WTC11 (cell line): ENCODE measurements at regions not wholly inside any gene's neighbourhood (a gene's known extent, or its start where the extent isn't known, plus 50 kb on each side); places are given as distances from the start of the nearest gene placed in this dataset.

Experiments
- ATAC-seq: fragments of 200-7000 bp; cut with Tn5 transposase; 2 replicates; pipeline ENCODE4 v1.10.0; 2021; ENCODE audit warnings: mild to moderate bottlenecking, moderate library complexity
- CTCF ChIA-PET: fragments of 300-600 bp; sonication (Branson Sonifier 250); formaldehyde crosslinking; loops from one replicate; lab custom pipeline; 2021; ENCODE audit warnings: antibody characterized with exemption; lab: Charles Lee
- POLR2A ChIA-PET: fragments of 350-600 bp; sonication (Branson Sonifier 250); formaldehyde crosslinking; loops from one replicate; lab custom pipeline; 2021; ENCODE audit warnings: antibody characterized with exemption; lab: Charles Lee
- DNase-seq: peaks from one replicate; pipeline ENCODE4 v3.0.0; 2021; ENCODE audit warnings: low spot score
- H3K27ac Mint-ChIP-seq: 2 replicates; pipeline ENCODE4 v1.8.0; 2021; ENCODE audit warnings: mixed read lengths
- H3K27me3 Mint-ChIP-seq: 2 replicates; pipeline ENCODE4 v1.8.0; 2021; ENCODE audit warnings: low read depth, mild to moderate bottlenecking, moderate library complexity, mixed read lengths
- H3K36me3 Mint-ChIP-seq: 2 replicates; pipeline ENCODE4 v1.8.0; 2021; ENCODE audit warnings: mixed read lengths
- H3K4me1 Mint-ChIP-seq: 2 replicates; pipeline ENCODE4 v1.8.0; 2022; ENCODE audit warnings: mixed read lengths
- H3K4me3 Mint-ChIP-seq: 2 replicates; pipeline ENCODE4 v1.8.0; 2021; ENCODE audit warnings: mild to moderate bottlenecking, moderate library complexity, mixed read lengths
- H3K9me3 Mint-ChIP-seq: 2 replicates; pipeline ENCODE4 v1.8.0; 2021; ENCODE audit warnings: mixed read lengths
- AR ChIP-seq: fragments of 250-450 bp; sonication (Bioruptor Pico); IDR thresholded peaks from 2 replicates; pipeline ENCODE4 v1.9.0; 2021; ENCODE audit warnings: mild to moderate bottlenecking
- ERG ChIP-seq: fragments of 250-450 bp; sonication (Bioruptor Pico); IDR thresholded peaks from 2 replicates; pipeline ENCODE4 v1.8.0; 2021; ENCODE audit warnings: mild to moderate bottlenecking
- FOXK1 ChIP-seq: sonication (generic); formaldehyde crosslinking; IDR thresholded peaks from 2 replicates; pipeline ENCODE4 v1.8.0; 2022; ENCODE audit warnings: mild to moderate bottlenecking, moderate library complexity, missing genetic modification reagents
- FOXP4 ChIP-seq: sonication (generic); formaldehyde crosslinking; IDR thresholded peaks from 2 replicates; pipeline ENCODE4 v1.8.0; 2022; ENCODE audit warnings: mild to moderate bottlenecking, missing genetic modification reagents
- GTF2I ChIP-seq: fragments of 250-450 bp; sonication (Bioruptor Pico); conservative IDR thresholded peaks from 2 replicates; pipeline ENCODE4 v1.4.0; 2021; ENCODE audit warnings: mild to moderate bottlenecking
- PRDM15 ChIP-seq: sonication (generic); formaldehyde crosslinking; IDR thresholded peaks from 2 replicates; pipeline ENCODE4 v1.8.0; 2022; ENCODE audit warnings: missing genetic modification reagents
- SMAD4 ChIP-seq: sonication (generic); formaldehyde crosslinking; IDR thresholded peaks from 2 replicates; pipeline ENCODE4 v1.8.0; 2022; ENCODE audit warnings: mild to moderate bottlenecking, missing genetic modification reagents
- SP1 ChIP-seq: sonication (generic); formaldehyde crosslinking; conservative IDR thresholded peaks from 2 replicates; pipeline ENCODE4 v1.8.1; 2022; ENCODE audit warnings: missing genetic modification reagents
- USF2 ChIP-seq: sonication (generic); formaldehyde crosslinking; IDR thresholded peaks from 2 replicates; pipeline ENCODE4 v1.8.1; 2023; ENCODE audit warnings: mild to moderate bottlenecking, missing genetic modification reagents, moderate library complexity
- ZNF281 ChIP-seq: sonication (generic); formaldehyde crosslinking; IDR thresholded peaks from 2 replicates; pipeline ENCODE4 v1.8.0; 2023; ENCODE audit warnings: mild to moderate bottlenecking, missing genetic modification reagents
- TF ChIP-seq, protein P1 (sequence below): sonication (generic); formaldehyde crosslinking; IDR thresholded peaks from 2 replicates; pipeline ENCODE4 v1.8.1; 2022; ENCODE audit warnings: low read depth, mild to moderate bottlenecking, moderate library complexity, missing genetic modification reagents, borderline replicate concordance
- TF ChIP-seq, protein P2 (sequence below): fragments of 200-600 bp; IDR thresholded peaks from 2 replicates; pipeline ENCODE4 v1.8.0; 2022; ENCODE audit warnings: antibody characterized with exemption
- TF ChIP-seq, protein P3 (sequence below): sonication (generic); formaldehyde crosslinking; IDR thresholded peaks from 2 replicates; pipeline ENCODE4 v1.8.1; 2022; ENCODE audit warnings: mild to moderate bottlenecking, missing genetic modification reagents, moderate library complexity, borderline replicate concordance

DNA sequence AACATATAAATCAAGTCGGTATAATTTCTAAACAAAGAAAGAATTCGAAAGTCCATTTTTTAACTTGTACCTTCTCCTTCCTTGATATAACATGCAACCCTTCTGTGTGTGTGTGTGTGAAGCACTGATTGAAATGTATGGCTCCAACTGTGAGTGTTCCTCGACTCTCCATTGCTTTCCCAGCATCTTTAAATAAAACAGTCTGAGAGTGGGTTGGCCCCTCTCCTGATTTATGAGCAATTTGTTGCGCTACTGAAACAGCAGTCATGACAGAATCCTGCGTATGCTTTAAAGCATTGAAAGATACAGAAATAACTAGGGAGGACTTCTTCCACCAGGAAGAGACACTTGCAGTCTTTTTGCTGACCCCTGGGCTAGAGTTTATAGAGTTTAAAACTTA lies 340.0 kb upstream of the SATB1 start:
- CTCF ChIA-PET: no interaction called here
- ATAC-seq: no peak

More for the DNA sequence above, 340.0 kb upstream of the SATB1 start:
- POLR2A ChIA-PET: no interaction called here
- Mint-ChIP-seq H3K27me3 (no peaks in the 10 kb centered on the region), H3K4me1 (no peaks in the 10 kb centered on the region), H3K36me3 (no peaks in the 10 kb centered on the region), H3K27ac (no peak overlapping the region), H3K9me3 (no peaks in the 10 kb centered on the region), H3K4me3 (no peak overlapping the region)
- no peak for DNase-seq
- TF ChIP-seq GTF2I (no peak), SP1 (no peak), AR (CRISPR knock-in tag) (no peak), USF2 (CRISPR knock-in tag) (no peak), FOXK1 (CRISPR knock-in tag) (no peak), ERG (CRISPR knock-in tag) (no peak), PRDM15 (no peak), FOXP4 (CRISPR knock-in tag) (no peak), ZNF281 (CRISPR knock-in tag) (no peak), SMAD4 (CRISPR knock-in tag) (no peak)
- TF ChIP-seq, protein P1, sequence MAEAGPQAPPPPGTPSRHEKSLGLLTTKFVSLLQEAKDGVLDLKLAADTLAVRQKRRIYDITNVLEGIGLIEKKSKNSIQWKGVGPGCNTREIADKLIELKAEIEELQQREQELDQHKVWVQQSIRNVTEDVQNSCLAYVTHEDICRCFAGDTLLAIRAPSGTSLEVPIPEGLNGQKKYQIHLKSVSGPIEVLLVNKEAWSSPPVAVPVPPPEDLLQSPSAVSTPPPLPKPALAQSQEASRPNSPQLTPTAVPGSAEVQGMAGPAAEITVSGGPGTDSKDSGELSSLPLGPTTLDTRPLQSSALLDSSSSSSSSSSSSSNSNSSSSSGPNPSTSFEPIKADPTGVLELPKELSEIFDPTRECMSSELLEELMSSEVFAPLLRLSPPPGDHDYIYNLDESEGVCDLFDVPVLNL (CRISPR knock-in tag): no peak
- TF ChIP-seq, protein P2, sequence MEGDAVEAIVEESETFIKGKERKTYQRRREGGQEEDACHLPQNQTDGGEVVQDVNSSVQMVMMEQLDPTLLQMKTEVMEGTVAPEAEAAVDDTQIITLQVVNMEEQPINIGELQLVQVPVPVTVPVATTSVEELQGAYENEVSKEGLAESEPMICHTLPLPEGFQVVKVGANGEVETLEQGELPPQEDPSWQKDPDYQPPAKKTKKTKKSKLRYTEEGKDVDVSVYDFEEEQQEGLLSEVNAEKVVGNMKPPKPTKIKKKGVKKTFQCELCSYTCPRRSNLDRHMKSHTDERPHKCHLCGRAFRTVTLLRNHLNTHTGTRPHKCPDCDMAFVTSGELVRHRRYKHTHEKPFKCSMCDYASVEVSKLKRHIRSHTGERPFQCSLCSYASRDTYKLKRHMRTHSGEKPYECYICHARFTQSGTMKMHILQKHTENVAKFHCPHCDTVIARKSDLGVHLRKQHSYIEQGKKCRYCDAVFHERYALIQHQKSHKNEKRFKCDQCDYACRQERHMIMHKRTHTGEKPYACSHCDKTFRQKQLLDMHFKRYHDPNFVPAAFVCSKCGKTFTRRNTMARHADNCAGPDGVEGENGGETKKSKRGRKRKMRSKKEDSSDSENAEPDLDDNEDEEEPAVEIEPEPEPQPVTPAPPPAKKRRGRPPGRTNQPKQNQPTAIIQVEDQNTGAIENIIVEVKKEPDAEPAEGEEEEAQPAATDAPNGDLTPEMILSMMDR: no peak
- TF ChIP-seq, protein P3, sequence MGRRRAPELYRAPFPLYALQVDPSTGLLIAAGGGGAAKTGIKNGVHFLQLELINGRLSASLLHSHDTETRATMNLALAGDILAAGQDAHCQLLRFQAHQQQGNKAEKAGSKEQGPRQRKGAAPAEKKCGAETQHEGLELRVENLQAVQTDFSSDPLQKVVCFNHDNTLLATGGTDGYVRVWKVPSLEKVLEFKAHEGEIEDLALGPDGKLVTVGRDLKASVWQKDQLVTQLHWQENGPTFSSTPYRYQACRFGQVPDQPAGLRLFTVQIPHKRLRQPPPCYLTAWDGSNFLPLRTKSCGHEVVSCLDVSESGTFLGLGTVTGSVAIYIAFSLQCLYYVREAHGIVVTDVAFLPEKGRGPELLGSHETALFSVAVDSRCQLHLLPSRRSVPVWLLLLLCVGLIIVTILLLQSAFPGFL (CRISPR knock-in tag): no peak
- TF ChIP-seq, all 79 proteins: peak for 0
